GM12865 (cell line): ENCODE measurements at regions not wholly inside any gene's neighbourhood (a gene's known extent, or its start where the extent isn't known, plus 50 kb on each side); places are given as distances from the start of the nearest gene placed in this dataset.

ENCODE experiments used
- DNase-seq: peaks from one replicate; pipeline ENCODE4 v3.0.0; 2010; ENCODE audit warnings: low read depth
- H3K4me3 ChIP-seq: 2 replicates; pipeline ENCODE4 v1.5.1; 2011; ENCODE audit warnings: mild to moderate bottlenecking, low read depth, low read length, control low read depth
- TF ChIP-seq, protein P1 (sequence below): IDR thresholded peaks from 2 replicates; pipeline ENCODE4 v1.5.1; 2011; ENCODE audit warnings: low read length, control low read depth, low read depth, inconsistent platforms; ENCODE audit not compliant: insufficient read depth; ENCODE audit errors: missing control alignments

DNA sequence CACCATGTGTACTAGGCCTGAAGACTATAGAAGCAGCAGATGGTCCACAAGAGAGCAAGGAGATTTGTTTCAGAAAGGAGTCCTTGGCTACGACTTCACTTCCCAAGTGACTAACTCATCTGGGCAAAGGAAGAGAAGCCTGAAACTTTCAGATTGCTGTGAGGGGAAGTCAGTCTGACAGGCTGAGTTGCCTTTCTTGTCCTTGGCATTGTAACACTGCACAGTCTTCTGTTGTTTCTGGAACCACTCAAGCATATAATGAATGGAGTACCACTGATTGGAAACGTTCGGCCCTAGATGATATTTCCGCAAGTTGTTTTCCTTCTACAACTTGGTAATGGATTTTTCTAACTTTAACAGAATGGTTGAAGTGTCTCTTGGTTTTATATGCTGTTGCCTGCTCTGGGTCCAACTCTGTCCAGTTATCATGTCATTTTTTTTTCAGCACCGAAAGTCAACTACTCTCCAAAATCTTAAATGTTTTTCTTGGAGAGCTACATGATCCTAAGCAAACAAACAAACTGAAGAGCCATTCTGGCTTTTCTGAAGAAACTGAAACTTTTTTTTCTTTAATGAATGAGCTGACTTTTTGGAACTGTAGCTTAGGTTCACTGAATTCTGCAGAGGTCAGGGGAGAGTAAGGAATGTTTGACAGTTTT is 685.7 kb downstream of the MECOM start:
- no peak for DNase-seq
- H3K4me3 ChIP-seq, result no peak overlapping the region
- TF ChIP-seq, protein P1, sequence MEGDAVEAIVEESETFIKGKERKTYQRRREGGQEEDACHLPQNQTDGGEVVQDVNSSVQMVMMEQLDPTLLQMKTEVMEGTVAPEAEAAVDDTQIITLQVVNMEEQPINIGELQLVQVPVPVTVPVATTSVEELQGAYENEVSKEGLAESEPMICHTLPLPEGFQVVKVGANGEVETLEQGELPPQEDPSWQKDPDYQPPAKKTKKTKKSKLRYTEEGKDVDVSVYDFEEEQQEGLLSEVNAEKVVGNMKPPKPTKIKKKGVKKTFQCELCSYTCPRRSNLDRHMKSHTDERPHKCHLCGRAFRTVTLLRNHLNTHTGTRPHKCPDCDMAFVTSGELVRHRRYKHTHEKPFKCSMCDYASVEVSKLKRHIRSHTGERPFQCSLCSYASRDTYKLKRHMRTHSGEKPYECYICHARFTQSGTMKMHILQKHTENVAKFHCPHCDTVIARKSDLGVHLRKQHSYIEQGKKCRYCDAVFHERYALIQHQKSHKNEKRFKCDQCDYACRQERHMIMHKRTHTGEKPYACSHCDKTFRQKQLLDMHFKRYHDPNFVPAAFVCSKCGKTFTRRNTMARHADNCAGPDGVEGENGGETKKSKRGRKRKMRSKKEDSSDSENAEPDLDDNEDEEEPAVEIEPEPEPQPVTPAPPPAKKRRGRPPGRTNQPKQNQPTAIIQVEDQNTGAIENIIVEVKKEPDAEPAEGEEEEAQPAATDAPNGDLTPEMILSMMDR, result no peak

DNA sequence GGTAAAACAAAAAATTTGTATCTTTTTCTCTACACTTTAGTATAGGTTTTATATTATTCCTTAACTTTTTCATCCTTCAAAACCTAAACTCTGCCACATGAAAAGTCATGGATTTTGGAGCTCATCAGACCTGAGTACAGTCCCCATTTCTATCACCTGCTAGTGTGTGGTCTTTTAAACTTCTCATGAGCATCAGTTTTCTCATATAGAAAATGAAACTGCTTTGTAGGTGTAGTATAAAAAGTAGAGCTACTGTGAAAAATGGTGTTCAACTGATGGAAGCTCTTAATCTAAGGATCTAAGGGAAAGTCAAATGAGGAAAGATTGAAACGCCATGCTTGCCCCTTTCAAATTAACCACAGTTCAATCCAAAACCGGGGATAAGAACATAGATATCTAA is 686.5 kb downstream of the MECOM start:
- no peak overlapping the region for H3K4me3 ChIP-seq
- no peak for DNase-seq
- TF ChIP-seq, protein P1, result no peak

DNA sequence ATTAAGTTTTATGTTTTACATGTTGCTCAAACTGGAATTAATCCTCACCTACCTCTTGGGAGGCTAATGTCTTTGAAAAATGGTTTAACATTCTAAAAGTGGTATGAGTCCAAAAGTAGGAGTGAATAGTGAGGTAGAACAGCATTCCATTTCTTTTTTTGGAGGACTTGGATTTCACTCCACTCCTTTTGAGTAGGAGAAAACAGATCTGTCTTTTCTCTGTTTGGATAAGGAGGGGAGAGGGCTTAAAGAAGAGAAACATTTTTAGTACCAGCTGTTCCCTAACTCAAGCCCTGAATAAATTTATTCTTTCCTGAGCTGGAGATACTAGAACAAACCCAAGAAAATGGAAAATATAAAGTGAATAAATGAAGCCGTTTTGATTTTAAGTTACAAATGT is 687.9 kb downstream of the MECOM start:
- no peak for DNase-seq
- TF ChIP-seq, protein P1, result no peak
- no peak overlapping the region for H3K4me3 ChIP-seq

DNA sequence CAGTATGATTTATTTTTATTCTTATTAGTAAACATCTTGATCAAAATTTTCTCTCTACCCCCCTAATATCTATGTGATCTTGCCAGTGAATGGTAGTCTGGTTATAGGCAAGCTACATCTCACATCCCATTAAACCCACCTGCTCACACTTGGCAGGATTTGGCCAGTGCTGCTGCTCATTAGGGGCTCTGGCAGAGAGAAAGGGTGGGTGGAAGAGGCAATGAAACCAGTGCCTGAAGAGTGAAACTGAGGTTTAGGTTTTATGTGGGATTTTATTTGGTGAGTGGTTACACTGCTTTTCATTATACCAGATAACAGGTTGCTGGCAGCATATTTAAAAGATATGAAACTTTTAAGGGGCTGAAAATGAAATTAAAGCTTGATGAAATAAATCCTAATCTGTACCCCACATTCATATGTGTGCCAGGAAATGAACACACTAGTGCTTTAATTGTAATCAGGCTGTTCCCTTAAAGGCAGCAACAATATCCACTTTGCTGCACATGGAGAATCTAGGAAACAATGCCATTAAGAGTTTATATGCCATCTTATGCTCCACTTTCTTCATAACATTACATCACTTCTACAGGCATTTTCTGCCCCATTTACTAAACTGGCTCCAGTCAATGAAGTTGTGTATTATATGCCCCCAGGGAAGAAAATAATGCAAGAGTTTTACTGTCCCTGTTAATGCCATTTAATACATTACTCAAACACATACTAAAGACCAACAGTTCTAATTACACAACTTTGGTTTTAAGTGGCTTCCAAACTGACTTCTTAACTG is 688.7 kb downstream of the MECOM start:
- DNase-seq, result no peak
- TF ChIP-seq, protein P1, result no peak
- no peak overlapping the region for H3K4me3 ChIP-seq

DNA sequence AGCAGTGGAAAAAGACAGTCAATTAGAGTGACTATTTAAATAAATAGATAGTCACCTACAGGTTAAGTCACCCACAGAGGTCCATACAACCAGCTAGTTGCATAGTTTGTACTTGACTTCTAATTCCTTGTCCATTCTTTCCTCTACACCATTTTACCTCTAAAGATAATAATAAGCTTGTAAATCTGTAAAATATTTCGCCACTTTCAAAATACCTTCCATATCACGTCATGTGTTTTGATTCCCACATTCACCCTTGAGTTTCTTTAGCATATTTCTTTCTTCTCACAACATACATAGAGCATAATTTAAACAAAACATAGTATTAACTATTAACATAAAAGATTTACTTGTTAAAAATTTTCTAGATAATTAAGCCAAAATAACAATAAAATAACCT is 689.6 kb downstream of the MECOM start:
- DNase-seq, result no peak
- no peak overlapping the region for H3K4me3 ChIP-seq
- TF ChIP-seq, protein P1, result no peak

DNA sequence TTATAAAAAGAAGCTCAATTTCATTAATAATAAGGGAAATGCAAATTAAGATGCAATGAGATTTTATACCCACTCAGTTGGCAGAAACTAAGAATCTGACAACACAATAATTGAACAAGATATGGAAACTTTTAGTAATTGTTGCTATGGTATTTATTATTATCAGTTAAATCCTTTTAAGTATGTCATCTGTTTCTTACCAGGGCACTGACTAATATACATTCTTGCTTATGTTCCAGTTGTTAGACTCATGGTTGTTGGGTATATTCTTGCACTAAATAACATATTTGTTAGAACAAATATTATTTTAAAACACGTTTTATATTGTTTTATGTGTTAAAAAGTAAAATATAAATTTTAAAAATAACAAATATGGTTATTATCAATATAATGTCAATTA is 690.3 kb downstream of the MECOM start:
- TF ChIP-seq, protein P1, result no peak
- H3K4me3 ChIP-seq, result no peak overlapping the region
- DNase-seq, result no peak
